ENCODE measurements at regions not wholly inside any gene's neighbourhood (a gene's known extent, or its start where the extent isn't known, plus 50 kb on each side); places are given as distances from the start of the nearest gene placed in this dataset.

DNA sequence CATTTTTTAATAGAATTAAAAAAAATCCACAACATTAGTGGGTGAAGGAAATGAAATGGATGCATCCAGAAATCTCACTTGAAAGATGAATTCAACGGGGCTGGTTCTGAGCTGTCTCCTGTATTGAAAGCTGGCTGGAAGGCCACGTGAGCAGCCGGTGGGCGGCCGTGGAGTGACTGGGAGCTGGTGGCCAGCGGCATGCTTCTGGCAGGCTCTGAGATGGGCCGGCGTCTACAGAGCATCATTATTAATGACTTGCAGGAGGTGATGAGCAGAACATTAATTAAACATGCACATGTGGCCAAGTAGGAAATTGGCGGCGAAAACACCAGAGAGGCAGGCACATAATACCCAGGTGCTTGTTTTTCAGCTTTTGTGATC, 115.6 kb upstream of the LMO4 start:
- DNase-seq (ENCODE audit: extremely low read depth in 1 of 4, low spot score in 3 of 4) (no peak), ATAC-seq (no peak), FAIRE-seq (no peak)
- 0% methylated on average over 10 of the region's 10 CpGs for WGBS (ENCODE audit: insufficient coverage, low coverage, missing lambda C conversion rate)
- Histone ChIP-seq H3K9me3 (replicated peaks; ENCODE audit: control insufficient read depth, insufficient read depth, low read depth, low read length) (no peaks in the 10 kb centered on the region), H3K4me1 (replicated peaks in 1 of 2; ENCODE audit: control insufficient read depth in 2 of 2, insufficient read depth in 2 of 2, low read length in 2 of 2) (no peaks in the 10 kb centered on the region), H3K36me3 (ENCODE audit: control insufficient read depth, insufficient read depth, low read length) (no peaks in the 10 kb centered on the region), H3K79me2 (ENCODE audit: control insufficient read depth, insufficient read depth, low read length) (no peaks in the 10 kb centered on the region), H3K4me2 (ENCODE audit: insufficient read depth, low read length) (no peak overlapping the region), H3K27ac (ENCODE audit: extremely low read depth, low read depth, low read length) (no peak overlapping the region), H3K9me1 (ENCODE audit: control insufficient read depth, insufficient read depth, low read length) (no peaks in the 10 kb centered on the region), H3K9ac (ENCODE audit: insufficient read depth in 1 of 2, low read depth in 2 of 2, low read length in 2 of 2) (no peak overlapping the region), H3K27me3 (ENCODE audit: control insufficient read depth in 2 of 2, insufficient read depth in 2 of 2, low read length in 2 of 2) (peaks cover 0 to 5% of the 10 kb centered on the region in 2 experiments; a peak in 1 of 5 replicates), H2AFZ (ENCODE audit: low read depth, low read length) (no peak overlapping the region), H4K20me1 (replicated peaks; ENCODE audit: control insufficient read depth, insufficient read depth, low read length) (no peaks in the 10 kb centered on the region), H3K4me3 (no peak overlapping the region)
- no TSS peak for BruUV-seq (replicated peaks)
- in situ Hi-C loops (cut with MboI) = no loop called here
- CTCF ChIA-PET (ENCODE audit: low intra/inter-chr PET ratio) = no interaction called here
- intact Hi-C loops (cut with micrococcal nuclease) = no loop called here
- POLR2A ChIA-PET = no interaction called here
- TF ChIP-seq SMARCB1 (IDR thresholded peaks at IDR 0.05; ENCODE audit: insufficient read length, low read depth) = no peak
- TF ChIP-seq ZNF24 (IDR thresholded peaks at IDR 0.05) = no peak
- no peak for TF ChIP-seq IRF2 (CRISPR knock-in tag; IDR thresholded peaks at IDR 0.05)
- TF ChIP-seq ZNF76 (CRISPR knock-in tag; IDR thresholded peaks at IDR 0.05; ENCODE audit: borderline replicate concordance) = no peak
- no peak for TF ChIP-seq CAMTA2 (CRISPR knock-in tag; conservative IDR thresholded peaks at IDR 0.05)
- TF ChIP-seq GATAD2B (IDR thresholded peaks at IDR 0.05; ENCODE audit: borderline replicate concordance) = no peak
- no peak for TF ChIP-seq EZH2 (IDR thresholded peaks at IDR 0.05; ENCODE audit: borderline replicate concordance, low read depth, low read length)
- TF ChIP-seq, protein P1, sequence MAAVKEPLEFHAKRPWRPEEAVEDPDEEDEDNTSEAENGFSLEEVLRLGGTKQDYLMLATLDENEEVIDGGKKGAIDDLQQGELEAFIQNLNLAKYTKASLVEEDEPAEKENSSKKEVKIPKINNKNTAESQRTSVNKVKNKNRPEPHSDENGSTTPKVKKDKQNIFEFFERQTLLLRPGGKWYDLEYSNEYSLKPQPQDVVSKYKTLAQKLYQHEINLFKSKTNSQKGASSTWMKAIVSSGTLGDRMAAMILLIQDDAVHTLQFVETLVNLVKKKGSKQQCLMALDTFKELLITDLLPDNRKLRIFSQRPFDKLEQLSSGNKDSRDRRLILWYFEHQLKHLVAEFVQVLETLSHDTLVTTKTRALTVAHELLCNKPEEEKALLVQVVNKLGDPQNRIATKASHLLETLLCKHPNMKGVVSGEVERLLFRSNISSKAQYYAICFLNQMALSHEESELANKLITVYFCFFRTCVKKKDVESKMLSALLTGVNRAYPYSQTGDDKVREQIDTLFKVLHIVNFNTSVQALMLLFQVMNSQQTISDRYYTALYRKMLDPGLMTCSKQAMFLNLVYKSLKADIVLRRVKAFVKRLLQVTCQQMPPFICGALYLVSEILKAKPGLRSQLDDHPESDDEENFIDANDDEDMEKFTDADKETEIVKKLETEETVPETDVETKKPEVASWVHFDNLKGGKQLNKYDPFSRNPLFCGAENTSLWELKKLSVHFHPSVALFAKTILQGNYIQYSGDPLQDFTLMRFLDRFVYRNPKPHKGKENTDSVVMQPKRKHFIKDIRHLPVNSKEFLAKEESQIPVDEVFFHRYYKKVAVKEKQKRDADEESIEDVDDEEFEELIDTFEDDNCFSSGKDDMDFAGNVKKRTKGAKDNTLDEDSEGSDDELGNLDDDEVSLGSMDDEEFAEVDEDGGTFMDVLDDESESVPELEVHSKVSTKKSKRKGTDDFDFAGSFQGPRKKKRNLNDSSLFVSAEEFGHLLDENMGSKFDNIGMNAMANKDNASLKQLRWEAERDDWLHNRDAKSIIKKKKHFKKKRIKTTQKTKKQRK (IDR thresholded peaks at IDR 0.05; ENCODE audit: borderline replicate concordance, low read depth, low read length) = no peak
- no peak for TF ChIP-seq LEF1 (IDR thresholded peaks at IDR 0.05)
- no peak for TF ChIP-seq NCOA1 (IDR thresholded peaks at IDR 0.05; ENCODE audit: low read depth)
- TF ChIP-seq ETS2 (tag; IDR thresholded peaks at IDR 0.05; ENCODE audit: borderline replicate concordance, poor library complexity, severe bottlenecking) = no peak
- TF ChIP-seq ZNF263 (CRISPR knock-in tag; IDR thresholded peaks at IDR 0.05; ENCODE audit: borderline replicate concordance) = no peak
- no peak for TF ChIP-seq KDM4B (IDR thresholded peaks at IDR 0.05; ENCODE audit: borderline replicate concordance in 2 of 2, low read depth in 1 of 2)
- TF ChIP-seq, protein P2, sequence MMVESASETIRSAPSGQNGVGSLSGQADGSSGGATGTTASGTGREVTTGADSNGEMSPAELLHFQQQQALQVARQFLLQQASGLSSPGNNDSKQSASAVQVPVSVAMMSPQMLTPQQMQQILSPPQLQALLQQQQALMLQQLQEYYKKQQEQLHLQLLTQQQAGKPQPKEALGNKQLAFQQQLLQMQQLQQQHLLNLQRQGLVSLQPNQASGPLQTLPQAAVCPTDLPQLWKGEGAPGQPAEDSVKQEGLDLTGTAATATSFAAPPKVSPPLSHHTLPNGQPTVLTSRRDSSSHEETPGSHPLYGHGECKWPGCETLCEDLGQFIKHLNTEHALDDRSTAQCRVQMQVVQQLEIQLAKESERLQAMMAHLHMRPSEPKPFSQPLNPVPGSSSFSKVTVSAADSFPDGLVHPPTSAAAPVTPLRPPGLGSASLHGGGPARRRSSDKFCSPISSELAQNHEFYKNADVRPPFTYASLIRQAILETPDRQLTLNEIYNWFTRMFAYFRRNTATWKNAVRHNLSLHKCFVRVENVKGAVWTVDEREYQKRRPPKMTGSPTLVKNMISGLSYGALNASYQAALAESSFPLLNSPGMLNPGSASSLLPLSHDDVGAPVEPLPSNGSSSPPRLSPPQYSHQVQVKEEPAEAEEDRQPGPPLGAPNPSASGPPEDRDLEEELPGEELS (CRISPR knock-in tag; IDR thresholded peaks at IDR 0.05; ENCODE audit: borderline replicate concordance) = no peak
- TF ChIP-seq JUNB (CRISPR knock-in tag; conservative IDR thresholded peaks at IDR 0.05) = no peak
- TF ChIP-seq, protein P3, sequence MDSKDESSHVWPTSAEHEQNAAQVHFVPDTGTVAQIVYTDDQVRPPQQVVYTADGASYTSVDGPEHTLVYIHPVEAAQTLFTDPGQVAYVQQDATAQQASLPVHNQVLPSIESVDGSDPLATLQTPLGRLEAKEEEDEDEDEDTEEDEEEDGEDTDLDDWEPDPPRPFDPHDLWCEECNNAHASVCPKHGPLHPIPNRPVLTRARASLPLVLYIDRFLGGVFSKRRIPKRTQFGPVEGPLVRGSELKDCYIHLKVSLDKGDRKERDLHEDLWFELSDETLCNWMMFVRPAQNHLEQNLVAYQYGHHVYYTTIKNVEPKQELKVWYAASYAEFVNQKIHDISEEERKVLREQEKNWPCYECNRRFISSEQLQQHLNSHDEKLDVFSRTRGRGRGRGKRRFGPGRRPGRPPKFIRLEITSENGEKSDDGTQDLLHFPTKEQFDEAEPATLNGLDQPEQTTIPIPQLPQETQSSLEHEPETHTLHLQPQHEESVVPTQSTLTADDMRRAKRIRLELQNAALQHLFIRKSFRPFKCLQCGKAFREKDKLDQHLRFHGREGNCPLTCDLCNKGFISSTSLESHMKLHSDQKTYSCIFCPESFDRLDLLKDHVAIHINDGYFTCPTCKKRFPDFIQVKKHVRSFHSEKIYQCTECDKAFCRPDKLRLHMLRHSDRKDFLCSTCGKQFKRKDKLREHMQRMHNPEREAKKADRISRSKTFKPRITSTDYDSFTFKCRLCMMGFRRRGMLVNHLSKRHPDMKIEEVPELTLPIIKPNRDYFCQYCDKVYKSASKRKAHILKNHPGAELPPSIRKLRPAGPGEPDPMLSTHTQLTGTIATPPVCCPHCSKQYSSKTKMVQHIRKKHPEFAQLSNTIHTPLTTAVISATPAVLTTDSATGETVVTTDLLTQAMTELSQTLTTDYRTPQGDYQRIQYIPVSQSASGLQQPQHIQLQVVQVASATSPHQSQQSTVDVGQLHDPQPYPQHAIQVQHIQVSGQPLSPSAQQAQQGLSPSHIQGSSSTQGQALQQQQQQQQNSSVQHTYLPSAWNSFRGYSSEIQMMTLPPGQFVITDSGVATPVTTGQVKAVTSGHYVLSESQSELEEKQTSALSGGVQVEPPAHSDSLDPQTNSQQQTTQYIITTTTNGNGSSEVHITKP (IDR thresholded peaks at IDR 0.05; ENCODE audit: partially characterized antibody) = no peak
